DMS153 treated with DMSO at 0.1 percent for 48 hours (cell line): ENCODE measurements at regions not wholly inside any gene's neighbourhood (a gene's known extent, or its start where the extent isn't known, plus 50 kb on each side); places are given as distances from the start of the nearest gene placed in this dataset.
"Not testable (repeated sequence)": the region's sequence is repeated elsewhere in the genome, so short reads cannot be mapped to it uniquely, and the experiment has no call there.

ENCODE experiments used
- DNase-seq: peaks from one replicate; lab custom pipeline; 2025; ENCODE audit not compliant: unreplicated experiment; lab: John Stamatoyannopoulos, UW

- no peak for DNase-seq
Measured at GRCh38 chr14:71237556-71237955, 330.3 kb downstream of the PCNX1 start.

DNA sequence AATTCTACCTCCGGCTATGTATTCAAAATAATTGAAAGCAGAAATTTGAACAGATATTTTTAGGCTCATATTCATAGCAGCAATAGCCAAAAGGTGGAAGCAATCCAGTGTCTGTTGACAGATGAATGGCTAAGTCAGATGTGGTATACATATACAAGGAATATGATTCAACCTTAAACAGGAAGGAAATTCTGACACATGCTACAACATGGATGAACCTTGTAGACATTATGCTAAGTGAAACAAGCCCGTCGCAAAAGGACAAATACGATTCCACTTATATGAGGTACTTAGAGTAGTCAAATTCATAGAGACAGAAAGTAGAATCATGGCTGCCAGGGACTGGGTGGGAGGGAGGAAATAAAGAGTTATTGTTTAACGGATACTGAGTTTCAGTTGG, 331.6 kb downstream of the PCNX1 start:
- no peak for DNase-seq

DNA sequence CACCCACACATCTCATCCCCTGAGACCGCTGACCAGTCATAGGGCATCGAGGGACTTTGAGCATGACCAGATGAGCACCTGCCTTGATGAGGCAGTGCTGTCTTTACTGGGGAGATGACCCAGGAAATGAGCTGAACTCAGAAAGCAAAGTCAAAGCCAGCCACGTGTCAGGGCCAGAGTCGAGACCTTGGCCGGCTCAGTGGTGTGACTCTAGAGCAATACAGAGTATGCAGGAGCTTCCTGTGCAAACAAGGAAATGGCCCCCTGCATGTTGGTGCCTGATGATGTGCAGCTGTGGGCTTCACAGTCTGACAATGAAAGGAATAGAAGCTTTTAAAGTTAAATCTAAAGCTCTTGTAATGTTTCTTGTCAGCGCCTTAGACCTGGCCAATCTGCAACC, 332.9 kb downstream of the PCNX1 start:
- DNase-seq: no peak

GRCh38 chr14:71240866-71241520, 333.7 kb downstream of the PCNX1 start:
- no peak for DNase-seq

DNA sequence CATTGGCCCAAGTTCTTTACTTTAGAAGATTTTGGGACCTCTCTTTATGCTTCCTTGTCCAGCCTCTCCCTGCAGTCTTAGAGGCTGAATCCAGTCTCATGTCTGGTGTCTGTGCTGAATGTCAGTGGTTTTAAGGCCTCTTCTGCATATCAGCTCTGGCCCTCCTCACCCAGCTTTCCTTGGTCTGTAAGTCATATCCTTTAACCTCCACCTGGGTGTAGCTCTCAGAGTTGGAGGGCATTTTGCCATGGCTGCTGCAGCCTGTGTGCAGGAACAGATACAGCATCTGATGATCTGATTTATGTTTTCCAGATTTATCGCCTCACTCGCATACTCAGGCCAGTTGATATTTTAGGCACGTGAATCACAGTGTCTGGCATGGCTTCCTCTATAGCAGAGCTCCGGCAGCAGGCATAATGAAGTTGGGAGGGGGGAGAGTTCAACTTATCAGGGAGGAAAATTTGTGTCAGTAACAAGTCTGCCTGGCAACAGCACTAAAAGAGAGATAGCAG, 335.0 kb downstream of the PCNX1 start:
- no peak for DNase-seq

- DNase-seq: no peak
Measured at GRCh38 chr14:71243697-71244096, 336.4 kb downstream of the PCNX1 start.

- DNase-seq: no peak
Measured at GRCh38 chr14:71244341-71244740, 337.1 kb downstream of the PCNX1 start.

GRCh38 chr14:71245659-71246361, 338.6 kb downstream of the PCNX1 start:
- DNase-seq: no peak

DNA sequence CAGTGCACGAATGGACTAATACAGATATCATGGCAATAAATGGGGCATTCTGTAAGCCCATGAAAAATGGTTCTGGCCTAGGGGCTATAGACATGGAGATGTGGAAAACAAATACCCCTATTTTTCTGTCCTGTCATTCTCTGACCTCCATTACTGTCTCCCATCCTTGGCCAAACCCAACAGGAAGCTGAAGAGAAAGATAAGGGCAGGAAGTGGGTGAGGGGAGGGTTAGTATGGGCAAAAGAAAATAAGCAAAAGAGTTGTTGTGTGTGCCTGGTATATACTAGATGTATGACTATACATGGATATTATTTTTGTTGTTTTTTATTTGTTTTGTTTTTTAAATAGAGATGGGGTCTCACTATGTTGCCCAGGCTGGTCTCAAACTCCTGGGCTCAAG, 339.3 kb downstream of the PCNX1 start:
- no peak for DNase-seq

- no peak for DNase-seq
Measured at GRCh38 chr14:71247106-71247505, 339.8 kb downstream of the PCNX1 start.

DNA sequence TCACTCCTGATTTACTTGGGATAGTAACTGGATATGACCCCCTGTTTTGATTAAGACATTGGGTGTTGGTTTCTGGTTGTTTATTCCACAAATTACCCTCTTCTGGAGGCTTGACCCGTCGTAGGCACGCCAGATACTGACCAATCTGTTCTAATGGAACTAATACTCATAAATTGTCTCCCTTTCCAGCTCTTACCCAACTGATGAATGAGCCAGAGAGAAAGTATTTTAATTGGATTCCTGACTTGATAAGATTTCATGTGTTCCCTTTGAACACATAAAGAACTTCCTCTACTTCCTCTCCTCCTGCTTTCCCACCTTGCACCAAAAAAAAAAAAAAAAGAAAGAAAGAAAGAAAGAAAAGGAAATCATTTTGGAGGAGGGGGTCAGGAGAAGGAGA, 340.9 kb downstream of the PCNX1 start:
- no peak for DNase-seq

DNA sequence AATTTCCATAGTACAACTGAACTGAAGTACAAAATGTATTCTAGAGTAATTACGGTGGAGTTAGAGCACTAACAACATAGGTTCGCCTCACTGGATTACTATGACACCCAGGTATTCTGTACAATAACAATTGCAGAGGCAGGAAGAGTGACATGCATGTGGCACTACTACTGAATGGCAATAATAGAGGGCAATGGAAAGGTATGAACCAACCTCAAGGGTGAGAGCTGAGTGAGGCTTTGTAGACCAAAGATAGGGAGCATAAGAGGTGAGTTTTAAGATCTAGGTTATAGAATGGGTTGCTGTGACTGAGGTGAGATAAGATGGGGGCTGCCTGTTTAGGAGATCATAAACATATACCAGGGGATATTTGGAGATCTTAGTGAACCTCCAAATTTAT, 343.1 kb downstream of the PCNX1 start:
- DNase-seq: no peak

GRCh38 chr14:71250791-71251190, 343.5 kb downstream of the PCNX1 start:
- DNase-seq: no peak

DNA sequence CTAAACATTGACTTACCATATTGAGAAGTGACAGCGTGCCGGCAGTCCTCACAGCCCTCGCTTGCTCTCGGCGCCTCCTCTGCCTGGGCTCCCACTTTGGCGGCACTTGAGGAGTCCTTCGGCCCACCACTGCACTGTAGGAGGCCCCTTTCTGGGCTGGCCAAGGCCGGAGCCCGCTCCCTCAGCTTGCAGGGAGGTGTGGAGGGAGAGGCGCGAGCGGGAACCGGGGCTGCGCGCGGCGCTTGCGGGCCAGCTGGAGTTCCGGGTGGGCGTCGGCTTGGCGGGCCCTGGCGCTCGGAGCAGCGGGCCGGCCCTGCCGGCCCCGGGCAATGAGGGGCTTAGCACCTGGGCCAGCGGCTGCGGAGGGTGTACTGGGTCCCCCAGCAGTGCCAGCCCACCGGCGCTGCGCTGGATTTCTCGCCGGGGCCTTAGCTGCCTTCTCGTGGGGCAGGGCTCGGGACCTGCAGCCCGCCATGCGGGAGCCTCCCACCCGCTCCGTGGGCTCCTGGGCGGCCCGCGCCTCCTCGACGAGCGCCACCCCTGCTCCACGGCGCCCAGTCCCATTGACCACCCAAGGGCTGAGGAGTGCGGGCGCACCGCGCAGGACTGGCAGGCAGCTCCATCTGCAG, 346.9 kb downstream of the PCNX1 start:
- DNase-seq: not testable (repeated sequence)

GRCh38 chr14:71261206-71261605, 353.9 kb downstream of the PCNX1 start:
- DNase-seq: no peak

DNA sequence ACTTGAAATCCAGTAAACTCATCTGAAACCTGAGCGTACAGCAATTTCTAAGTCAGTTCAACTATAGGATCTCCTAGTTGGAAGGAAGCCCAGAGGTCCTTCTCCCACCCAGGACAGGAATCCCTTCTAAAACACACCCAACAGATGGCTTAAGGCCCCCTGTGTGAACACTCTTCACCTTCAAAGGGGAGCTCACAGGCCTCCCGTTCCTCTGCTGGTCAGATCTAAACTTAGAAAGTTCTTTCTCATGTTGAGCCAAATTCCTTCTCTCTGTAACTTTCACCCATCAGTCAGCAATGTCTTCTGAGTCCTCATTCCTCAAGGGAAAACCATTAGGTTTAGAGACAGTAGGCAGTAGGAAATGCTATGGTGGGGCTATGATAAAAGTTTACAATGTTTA, 355.2 kb downstream of the PCNX1 start:
- no peak for DNase-seq

DNA sequence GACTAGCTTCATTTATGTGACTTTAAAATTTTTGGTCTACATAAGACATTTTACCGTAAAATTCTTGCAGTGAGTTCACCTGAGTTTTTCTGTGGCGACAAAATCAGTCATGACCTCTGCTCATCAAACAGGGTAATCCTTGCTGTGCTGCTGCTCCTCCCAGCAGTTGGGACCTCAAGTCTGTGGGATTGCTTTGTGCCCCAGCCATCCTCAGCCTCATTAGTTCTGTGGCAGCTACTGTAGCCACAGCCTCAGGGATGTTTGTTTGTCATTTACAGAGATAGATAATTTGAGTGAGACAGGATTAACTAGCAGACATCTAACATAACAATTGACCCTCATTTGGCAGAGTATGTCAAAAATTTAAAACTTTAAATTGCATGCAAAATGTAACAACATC, 357.0 kb downstream of the PCNX1 start:
- no peak for DNase-seq

- DNase-seq: no peak
Measured at GRCh38 chr14:71267007-71267513, 359.8 kb downstream of the PCNX1 start.

GRCh38 chr14:71267691-71268090, 360.4 kb downstream of the PCNX1 start:
- no peak for DNase-seq

DNA sequence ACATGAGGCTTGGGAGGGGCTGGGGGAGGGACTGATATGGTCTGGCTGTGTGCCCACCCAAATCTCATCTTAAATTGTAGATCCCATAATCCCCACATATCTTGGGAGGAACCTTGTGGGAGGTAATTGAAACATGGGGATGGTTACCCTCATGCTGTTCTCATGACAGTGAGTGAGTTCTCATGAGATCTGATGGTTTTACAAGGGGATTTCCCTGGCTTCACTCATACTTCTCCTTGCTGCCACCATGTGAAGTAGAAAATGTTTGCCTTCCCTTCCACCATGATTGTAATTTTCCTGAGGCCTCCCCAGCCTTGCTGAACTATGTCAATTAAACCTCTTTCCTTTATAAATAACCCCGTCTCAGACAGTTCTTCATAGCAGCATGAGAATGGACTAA, 362.9 kb downstream of the PCNX1 start:
- no peak for DNase-seq

DNA sequence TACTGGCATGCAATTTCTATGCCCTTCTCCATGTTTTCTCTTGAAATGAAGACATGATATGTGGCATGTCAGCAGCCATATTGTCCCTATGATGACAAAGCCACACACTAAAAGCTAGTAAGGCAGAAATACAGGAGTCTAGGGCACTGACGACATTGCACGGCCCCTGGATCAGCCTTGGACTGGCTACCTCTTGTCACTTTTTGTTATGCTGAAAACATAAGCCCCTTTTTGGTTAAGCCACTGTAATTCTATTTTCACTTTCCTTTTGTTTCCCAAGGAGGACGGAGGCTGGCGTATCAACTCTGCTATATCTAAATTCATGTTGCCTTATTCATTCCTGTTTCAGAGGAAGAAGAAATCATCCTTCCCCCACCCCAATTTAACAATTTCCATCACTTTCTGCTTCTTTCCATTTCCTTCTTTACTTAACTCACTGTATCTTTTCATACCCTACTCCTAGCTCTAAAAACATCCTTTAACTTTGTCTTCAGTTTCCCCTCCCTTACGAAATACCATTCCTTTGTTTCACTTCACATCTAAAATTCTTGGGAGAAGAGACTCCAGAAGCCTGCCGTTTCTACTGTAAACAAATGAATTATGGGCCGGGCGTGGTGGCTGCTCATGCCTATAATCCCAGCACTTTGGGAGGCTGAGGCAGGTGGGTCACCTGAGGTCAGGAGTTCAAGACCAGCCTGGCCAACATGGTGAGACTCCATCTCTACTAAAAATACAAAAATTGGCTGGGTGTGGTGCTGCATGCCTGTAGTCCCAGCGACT, 364.1 kb downstream of the PCNX1 start:
- no peak for DNase-seq
